ENCODE measurements at regions not wholly inside any gene's neighbourhood (a gene's known extent, or its start where the extent isn't known, plus 50 kb on each side); places are given as distances from the start of the nearest gene placed in this dataset.

- TF ChIP-seq CTCF (IDR thresholded peaks at IDR 0.05), result no peak
- no peaks in the 10 kb centered on the region for H3K27me3 ChIP-seq
- no peaks in the 10 kb centered on the region for H3K36me3 ChIP-seq
- H3K27ac ChIP-seq, result no peak overlapping the region
- H3K4me1 ChIP-seq (ENCODE audit: control insufficient read depth in 1 of 2, insufficient read depth in 1 of 2, low read depth in 1 of 2, low read length in 1 of 2), result no peaks in the 10 kb centered on the region
- H3K4me3 ChIP-seq (ENCODE audit: low read depth in 1 of 2, low read length in 1 of 2), result no peak overlapping the region
- no peaks in the 10 kb centered on the region for H3K9me3 ChIP-seq
Measured at GRCh38 chr15:38029736-38030135, 95.3 kb downstream of the TMCO5A start.

DNA sequence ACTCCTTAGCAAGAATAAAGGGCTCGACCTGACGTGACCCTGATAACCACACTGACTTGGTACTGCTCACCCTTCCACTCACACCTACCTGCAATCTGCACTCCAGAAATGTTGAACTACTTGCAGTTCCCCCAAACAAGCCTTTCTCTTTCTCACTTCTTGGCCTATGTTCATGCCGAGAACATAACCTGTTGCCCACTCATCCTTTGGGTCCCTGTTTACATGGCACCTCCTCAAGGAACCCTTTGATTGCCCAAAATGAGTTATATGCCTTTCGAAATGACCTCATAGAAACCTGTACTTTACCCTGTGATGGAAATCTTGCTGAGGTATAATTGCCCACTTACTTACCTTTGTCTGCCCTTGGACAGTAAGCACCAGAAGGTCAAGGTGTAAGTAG, 96.2 kb downstream of the TMCO5A start:
- H3K4me1 ChIP-seq (ENCODE audit: control insufficient read depth in 1 of 2, insufficient read depth in 1 of 2, low read depth in 1 of 2, low read length in 1 of 2), result no peaks in the 10 kb centered on the region
- H3K4me3 ChIP-seq (ENCODE audit: low read depth in 1 of 2, low read length in 1 of 2), result no peak overlapping the region
- H3K9me3 ChIP-seq, result no peaks in the 10 kb centered on the region
- H3K27me3 ChIP-seq, result no peaks in the 10 kb centered on the region
- H3K36me3 ChIP-seq, result no peaks in the 10 kb centered on the region
- no peak overlapping the region for H3K27ac ChIP-seq
- TF ChIP-seq CTCF (IDR thresholded peaks at IDR 0.05), result no peak

DNA sequence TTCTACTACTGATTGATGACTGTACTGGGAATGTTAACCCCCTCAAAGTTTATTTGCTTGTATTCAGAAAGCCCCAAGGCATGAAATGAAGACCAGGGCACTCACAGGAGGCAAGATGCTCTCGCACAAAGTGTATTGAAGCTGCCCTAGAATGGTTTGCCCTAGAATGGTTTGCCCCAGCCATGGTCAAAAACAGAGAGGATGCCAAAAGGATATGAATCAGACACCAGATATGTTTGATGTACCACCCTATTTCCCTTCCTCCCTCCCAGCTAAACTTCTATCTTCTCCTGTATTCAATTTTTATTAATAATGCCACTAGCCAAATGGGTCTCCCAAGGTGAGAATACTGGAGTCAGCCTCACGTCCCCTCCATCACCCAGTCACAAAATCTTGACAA, 101.3 kb downstream of the TMCO5A start:
- Histone ChIP-seq H3K4me1 (ENCODE audit: control insufficient read depth in 1 of 2, insufficient read depth in 1 of 2, low read depth in 1 of 2, low read length in 1 of 2) (no peaks in the 10 kb centered on the region), H3K36me3 (no peaks in the 10 kb centered on the region), H3K4me3 (ENCODE audit: low read depth in 1 of 2, low read length in 1 of 2) (no peak overlapping the region), H3K27me3 (no peaks in the 10 kb centered on the region), H3K27ac (no peak overlapping the region), H3K9me3 (no peaks in the 10 kb centered on the region)
- TF ChIP-seq CTCF (IDR thresholded peaks at IDR 0.05), result no peak

- no peaks in the 10 kb centered on the region for H3K36me3 ChIP-seq
- H3K27ac ChIP-seq, result no peak overlapping the region
- no peaks in the 10 kb centered on the region for H3K27me3 ChIP-seq
- H3K9me3 ChIP-seq, result no peaks in the 10 kb centered on the region
- H3K4me3 ChIP-seq (ENCODE audit: low read depth in 1 of 2, low read length in 1 of 2), result no peak overlapping the region
- peaks cover 0 to 8% of the 10 kb centered on the region in 2 experiments for H3K4me1 ChIP-seq (ENCODE audit: control insufficient read depth in 1 of 2, insufficient read depth in 1 of 2, low read depth in 1 of 2, low read length in 1 of 2)
- no peak for TF ChIP-seq CTCF (IDR thresholded peaks at IDR 0.05)
Measured at GRCh38 chr15:38036790-38037338, 102.4 kb downstream of the TMCO5A start.

- Histone ChIP-seq H3K4me3 (ENCODE audit: low read depth in 1 of 2, low read length in 1 of 2) (no peak overlapping the region), H3K36me3 (no peaks in the 10 kb centered on the region), H3K27ac (no peak overlapping the region), H3K4me1 (ENCODE audit: control insufficient read depth in 1 of 2, insufficient read depth in 1 of 2, low read depth in 1 of 2, low read length in 1 of 2) (peaks cover 17 to 27% of the 10 kb centered on the region in 2 experiments), H3K27me3 (no peaks in the 10 kb centered on the region), H3K9me3 (no peaks in the 10 kb centered on the region)
- TF ChIP-seq CTCF (IDR thresholded peaks at IDR 0.05), result no peak
Measured at GRCh38 chr15:38038659-38039442, 104.4 kb downstream of the TMCO5A start.

Measured in neutrophil (primary cell).